ENCODE measurements at regions not wholly inside any gene's neighbourhood (a gene's known extent, or its start where the extent isn't known, plus 50 kb on each side); places are given as distances from the start of the nearest gene placed in this dataset.

- SMC1A ChIA-PET (ENCODE audit: uncharacterized antibody, unreplicated experiment), result no interaction called here
Measured at GRCh38 chr2:192901446-192901845, 706.7 kb upstream of the TMEFF2 start.

GRCh38 chr2:192899466-192899865 lies 704.7 kb upstream of the TMEFF2 start:
- BruUV-seq (replicated peaks), result no TSS peak
- POLR2A ChIA-PET, result no interaction called here
- no peak for FAIRE-seq
- H3K9me3 ChIP-seq (replicated peaks; ENCODE audit: control insufficient read depth, insufficient read depth, low read length), result no peaks in the 10 kb centered on the region
- SMC1A ChIA-PET (ENCODE audit: uncharacterized antibody, unreplicated experiment), result no interaction called here
- no peak for DNase-seq (ENCODE audit: low read depth, low spot score)
- no peaks in the 10 kb centered on the region for H3K79me2 ChIP-seq (ENCODE audit: control insufficient read depth, insufficient read depth, low read length)
- RAD21 ChIA-PET (ENCODE audit: unreplicated experiment), result no interaction called here
- in situ Hi-C loops (cut with MboI), result no loop called here
- TF ChIP-seq NR2C1 (IDR thresholded peaks at IDR 0.05) (no peak), ZNF592 (IDR thresholded peaks at IDR 0.05) (no peak)
- H3K9ac ChIP-seq (ENCODE audit: control insufficient read depth, insufficient read depth, low read length), result no peak overlapping the region
- H4K20me1 ChIP-seq (ENCODE audit: control insufficient read depth, insufficient read depth), result no peaks in the 10 kb centered on the region
- no peak overlapping the region for H3K4me3 ChIP-seq
- H3K4me2 ChIP-seq (ENCODE audit: control insufficient read depth, insufficient read depth), result no peak overlapping the region
- H3K36me3 ChIP-seq (ENCODE audit: control insufficient read depth in 2 of 2, insufficient read depth in 2 of 2, low read length in 1 of 2), result no peaks in the 10 kb centered on the region
- ATAC-seq, result no peak
- H3K27ac ChIP-seq (ENCODE audit: control insufficient read depth, insufficient read depth), result no peak overlapping the region
- no peak overlapping the region for H2AFZ ChIP-seq (ENCODE audit: control insufficient read depth, low read depth, low read length)
- 17% methylated on average over 3 of the region's 3 CpGs for WGBS (ENCODE audit: insufficient coverage, insufficient replicate concordance, low lambda C conversion rate, missing lambda C conversion rate)
- CTCF ChIA-PET, result no interaction called here
- intact Hi-C loops (cut with micrococcal nuclease; ENCODE audit: unreplicated experiment), result no loop called here
- H3K27me3 ChIP-seq (replicated peaks in 1 of 2; ENCODE audit: control insufficient read depth in 2 of 2, insufficient read depth in 2 of 2, low read length in 1 of 2), result no peaks in the 10 kb centered on the region
- no peaks in the 10 kb centered on the region for H3K4me1 ChIP-seq (ENCODE audit: control insufficient read depth, insufficient read depth, low read length)

More at GRCh38 chr2:192901446-192901845, 706.7 kb upstream of the TMEFF2 start:
- H3K36me3 ChIP-seq (ENCODE audit: control insufficient read depth in 2 of 2, insufficient read depth in 2 of 2, low read length in 1 of 2), result no peaks in the 10 kb centered on the region
- H3K4me2 ChIP-seq (ENCODE audit: control insufficient read depth, insufficient read depth), result no peak overlapping the region
- no peak for DNase-seq (ENCODE audit: low read depth, low spot score)
- RAD21 ChIA-PET (ENCODE audit: unreplicated experiment), result no interaction called here
- no peaks in the 10 kb centered on the region for H3K4me1 ChIP-seq (ENCODE audit: control insufficient read depth, insufficient read depth, low read length)
- ATAC-seq, result no peak
- H3K79me2 ChIP-seq (ENCODE audit: control insufficient read depth, insufficient read depth, low read length), result no peaks in the 10 kb centered on the region
- H2AFZ ChIP-seq (ENCODE audit: control insufficient read depth, low read depth, low read length), result no peak overlapping the region
- H3K4me3 ChIP-seq, result no peak overlapping the region
- no peak overlapping the region for H3K9ac ChIP-seq (ENCODE audit: control insufficient read depth, insufficient read depth, low read length)
- H3K27me3 ChIP-seq (replicated peaks in 1 of 2; ENCODE audit: control insufficient read depth in 2 of 2, insufficient read depth in 2 of 2, low read length in 1 of 2), result no peaks in the 10 kb centered on the region
- intact Hi-C loops (cut with micrococcal nuclease; ENCODE audit: unreplicated experiment), result no loop called here
- TF ChIP-seq HDGF (IDR thresholded peaks at IDR 0.05) (no peak), SMAD1 (IDR thresholded peaks at IDR 0.05; ENCODE audit: low read depth, partially characterized antibody) (no peak), KLF5 (IDR thresholded peaks at IDR 0.05; ENCODE audit: partially characterized antibody) (no peak), SRF (IDR thresholded peaks at IDR 0.05; ENCODE audit: low read depth in 2 of 2, low read length in 2 of 2) (no peak), NBN (IDR thresholded peaks at IDR 0.05) (no peak), TBL1XR1 (IDR thresholded peaks at IDR 0.05; ENCODE audit: low read depth, low read length) (no peak), ATF7 (IDR thresholded peaks at IDR 0.05; ENCODE audit: low read depth) (no peak), IKZF1 (conservative IDR thresholded peaks at IDR 0.05) (no peak), ZNF207 (IDR thresholded peaks at IDR 0.05; ENCODE audit: borderline replicate concordance) (no peak), NFYB (IDR thresholded peaks at IDR 0.05; ENCODE audit: insufficient read depth, low read depth, low read length) (no peak), TAF1 (IDR thresholded peaks at IDR 0.05; ENCODE audit: borderline replicate concordance, low read depth, low read length) (no peak), POU2F2 (IDR thresholded peaks at IDR 0.05; ENCODE audit: borderline replicate concordance, low read depth, low read length) (no peak)
- no TSS peak for BruUV-seq (replicated peaks)
- no peaks in the 10 kb centered on the region for H4K20me1 ChIP-seq (ENCODE audit: control insufficient read depth, insufficient read depth)
- in situ Hi-C loops (cut with MboI), result no loop called here
- no peak for FAIRE-seq
- no peak overlapping the region for H3K27ac ChIP-seq (ENCODE audit: control insufficient read depth, insufficient read depth)
- CTCF ChIA-PET, result no interaction called here
- POLR2A ChIA-PET, result no interaction called here
- no peaks in the 10 kb centered on the region for H3K9me3 ChIP-seq (replicated peaks; ENCODE audit: control insufficient read depth, insufficient read depth, low read length)

Measured in GM12878 (cell line).